Occipital lobe (tissue), 1 donor: ENCODE measurements at regions not wholly inside any gene's neighbourhood (a gene's known extent, or its start where the extent isn't known, plus 50 kb on each side); places are given as distances from the start of the nearest gene placed in this dataset.
A peak's percentile ranks its signal among the peaks of the same experiment; 100 is the strongest.

Experiments
- DNase-seq: peaks from one replicate; lab custom pipeline; 2025; lab: John Stamatoyannopoulos, UW

DNA sequence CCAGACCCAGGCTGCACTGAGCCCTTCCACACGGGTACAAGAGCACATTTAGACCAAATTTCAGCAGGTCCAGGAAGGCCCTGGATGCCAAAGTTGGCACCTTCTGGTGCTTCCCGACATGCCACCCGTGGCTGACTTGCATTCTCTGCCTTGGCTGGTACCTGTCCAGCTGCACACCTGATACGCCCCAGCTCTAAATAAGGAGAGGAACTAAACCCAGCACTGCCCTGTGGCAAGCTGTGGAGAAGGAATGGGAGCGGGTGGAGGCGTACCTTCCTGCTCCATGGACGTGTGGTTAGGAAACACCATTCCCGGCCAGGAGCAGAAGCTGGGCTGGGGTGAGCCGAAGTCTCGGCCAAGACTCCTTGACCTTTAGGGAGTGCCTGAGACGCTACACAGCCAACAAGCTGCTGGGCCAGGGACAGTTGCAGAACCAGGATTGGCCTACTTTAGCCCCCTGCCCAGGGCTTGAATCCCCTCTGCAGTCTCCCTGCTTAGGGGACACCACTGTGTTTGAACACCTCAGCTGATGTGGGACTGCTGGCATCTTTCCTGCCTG is 86.5 kb upstream of the TAF1B start:
- DNase-seq: no peak

DNA sequence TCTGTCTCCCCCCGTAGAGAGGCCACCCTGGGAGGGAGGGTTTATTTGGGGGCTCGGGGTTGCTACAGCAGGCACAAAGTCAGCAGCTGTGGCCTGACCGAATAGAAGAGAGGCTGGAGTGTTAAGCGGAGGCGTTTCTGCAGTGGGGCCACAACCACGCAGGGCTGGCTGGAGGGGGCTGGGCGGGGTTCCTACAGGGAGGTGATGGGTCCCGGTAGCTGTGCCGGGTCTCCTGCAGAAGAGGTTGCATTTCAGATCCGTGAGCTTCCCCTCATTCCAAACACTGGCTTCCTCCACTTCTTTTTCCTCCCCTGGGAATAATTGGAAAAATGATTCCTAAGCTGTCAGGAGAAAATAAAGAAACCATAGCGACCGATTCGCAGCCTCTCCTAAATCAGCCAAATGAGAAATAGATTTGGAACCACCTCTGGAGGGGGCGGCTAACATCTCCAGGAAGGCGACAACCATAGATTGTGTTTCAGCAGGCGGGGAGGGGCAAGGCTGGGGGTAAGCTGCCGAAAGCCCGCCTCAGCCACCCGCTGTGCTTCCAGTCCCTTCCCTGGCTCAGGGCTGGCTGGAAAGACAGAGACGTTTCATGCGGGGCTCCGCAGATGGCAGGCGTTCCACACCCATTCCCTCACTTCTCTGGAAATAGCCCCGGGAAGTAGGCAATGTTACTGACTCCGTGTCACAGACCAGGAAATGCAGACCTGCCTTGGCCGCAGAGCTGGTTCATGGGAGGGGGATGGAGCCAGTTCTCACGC is 85.6 kb upstream of the TAF1B start:
- peak; percentile 32 for DNase-seq

DNA sequence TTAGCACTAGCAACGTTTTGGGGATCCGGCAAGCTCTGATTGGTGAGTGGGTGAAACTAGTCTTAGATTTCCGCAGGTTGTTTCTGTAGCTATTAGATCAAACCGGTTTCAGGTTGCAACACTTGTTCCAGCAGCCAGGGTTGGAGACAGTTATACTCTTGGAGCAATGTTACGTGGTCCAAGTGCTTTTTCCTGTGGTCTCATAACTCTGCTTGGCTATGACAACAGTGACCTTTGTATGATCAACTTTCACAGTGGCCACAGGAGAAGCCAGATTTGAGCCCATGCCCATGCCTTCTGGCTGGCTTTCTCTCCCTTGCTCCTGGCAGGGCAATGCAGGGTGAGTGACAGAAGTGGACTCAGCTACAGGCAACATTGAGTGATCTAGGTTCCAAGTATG is 84.5 kb upstream of the TAF1B start:
- no peak for DNase-seq

DNA sequence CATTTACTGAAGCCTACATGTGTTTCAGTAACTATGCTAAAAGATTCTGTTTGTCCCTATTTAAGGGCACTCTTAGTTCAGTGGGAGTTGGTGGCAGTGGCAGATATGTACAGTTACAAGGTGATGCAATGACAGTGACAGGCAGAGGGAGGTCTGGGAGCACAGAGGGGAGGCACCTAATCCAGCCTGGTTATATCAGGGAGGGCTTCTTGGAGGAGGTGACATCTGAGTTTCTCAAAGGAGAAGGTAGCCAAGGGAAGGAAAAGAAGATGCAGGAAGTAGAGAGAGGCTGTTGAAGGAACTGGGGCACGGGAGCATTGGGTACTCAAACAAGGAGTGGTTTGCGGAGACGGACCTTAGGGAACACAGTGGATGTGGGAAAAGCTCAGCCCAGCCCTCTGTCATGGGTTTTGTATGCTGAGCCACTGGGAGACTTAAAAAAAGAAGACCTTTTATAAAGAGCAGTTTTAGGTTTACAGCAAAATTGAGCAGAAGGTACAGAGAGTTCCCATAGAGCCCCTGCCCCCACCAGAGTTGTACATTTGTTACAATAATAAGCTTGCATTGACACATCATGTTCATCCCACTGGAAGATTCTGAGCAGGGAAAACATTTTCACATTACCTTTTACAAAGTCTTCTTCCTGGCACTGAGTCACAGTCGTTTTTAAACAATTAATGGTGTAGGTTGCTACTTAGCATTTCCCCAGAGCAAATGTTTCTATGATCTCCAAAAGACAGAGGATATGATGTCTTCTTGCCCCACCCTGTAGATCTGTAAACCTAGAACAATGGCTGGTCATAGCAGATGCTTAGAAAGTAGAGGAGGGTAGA is 83.0 kb upstream of the TAF1B start:
- no peak for DNase-seq

DNA sequence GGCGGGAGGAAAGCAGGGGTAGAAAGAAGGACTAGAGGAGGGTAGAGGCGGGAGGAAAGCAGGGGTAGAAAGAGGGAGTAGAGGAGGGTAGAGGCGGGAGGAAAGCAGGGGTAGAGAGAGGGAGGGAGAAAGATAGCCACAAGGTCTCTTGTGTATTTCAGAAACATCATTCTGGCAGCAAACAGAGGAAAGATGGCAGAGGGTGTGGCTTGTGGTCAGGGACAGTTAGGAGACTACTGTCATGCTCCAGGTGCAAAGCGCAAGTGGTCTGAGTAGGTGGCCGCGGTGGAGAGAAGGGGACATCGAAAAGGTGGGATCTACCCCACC is 82.4 kb upstream of the TAF1B start:
- no peak for DNase-seq

DNA sequence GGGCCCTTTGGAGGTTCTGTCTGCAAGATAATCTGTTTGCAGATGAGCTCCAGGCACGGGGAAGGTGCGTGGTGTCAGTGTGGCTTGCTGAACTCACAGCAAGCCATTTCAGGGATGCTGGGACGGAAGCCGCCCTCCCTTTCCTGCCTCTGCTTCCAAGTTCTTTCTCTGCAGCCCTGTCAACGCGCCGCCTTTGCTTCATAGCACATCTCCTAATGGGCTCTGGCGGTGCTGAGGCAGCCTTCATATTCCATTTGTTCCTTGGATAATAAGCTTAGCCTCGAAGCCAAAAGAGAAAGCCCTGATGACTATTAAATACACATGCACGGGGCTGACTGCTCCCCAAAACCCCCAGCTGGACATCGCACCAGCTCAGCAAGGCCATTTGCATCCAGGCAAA is 81.7 kb upstream of the TAF1B start:
- peak; percentile 24 for DNase-seq

DNA sequence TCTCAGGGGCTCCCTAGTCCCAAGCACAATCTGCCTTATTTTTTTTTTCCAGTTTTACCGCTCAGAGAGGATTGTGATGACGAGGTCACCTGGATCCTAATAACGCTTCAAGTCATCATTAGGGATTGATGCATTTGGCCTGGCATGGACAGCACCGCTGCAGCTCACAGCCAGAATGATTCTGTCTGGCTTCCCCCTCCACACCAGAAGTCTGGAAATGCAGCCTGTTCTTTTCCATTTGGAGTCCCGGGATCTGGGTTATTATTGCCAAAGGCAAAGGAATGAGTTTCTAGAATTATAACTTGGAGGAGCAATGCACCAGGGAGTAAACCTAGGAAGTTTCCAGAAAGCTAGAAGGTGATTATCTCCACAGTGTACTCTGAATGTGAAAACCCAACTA is 81.1 kb upstream of the TAF1B start:
- DNase-seq: no peak

DNA sequence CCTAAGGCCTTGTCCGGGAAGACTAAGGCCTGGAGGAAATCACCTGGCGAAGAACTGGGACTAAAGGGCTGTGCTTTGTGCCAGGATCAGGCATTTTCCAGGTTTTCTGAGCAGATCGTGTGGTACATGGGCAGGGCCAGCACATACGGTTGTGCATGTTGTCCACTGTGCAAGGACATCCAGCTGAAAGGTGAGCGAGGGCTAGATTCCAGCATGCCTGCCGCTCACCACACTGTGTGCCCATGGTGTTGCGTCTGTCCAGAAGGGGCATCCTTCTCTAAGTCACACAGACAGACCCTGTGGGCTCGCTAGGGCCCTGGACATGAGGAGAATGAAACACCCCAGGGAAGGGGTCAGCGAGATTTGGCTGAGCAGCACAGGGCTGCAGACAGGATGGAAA is 80.3 kb upstream of the TAF1B start:
- DNase-seq: no peak

DNA sequence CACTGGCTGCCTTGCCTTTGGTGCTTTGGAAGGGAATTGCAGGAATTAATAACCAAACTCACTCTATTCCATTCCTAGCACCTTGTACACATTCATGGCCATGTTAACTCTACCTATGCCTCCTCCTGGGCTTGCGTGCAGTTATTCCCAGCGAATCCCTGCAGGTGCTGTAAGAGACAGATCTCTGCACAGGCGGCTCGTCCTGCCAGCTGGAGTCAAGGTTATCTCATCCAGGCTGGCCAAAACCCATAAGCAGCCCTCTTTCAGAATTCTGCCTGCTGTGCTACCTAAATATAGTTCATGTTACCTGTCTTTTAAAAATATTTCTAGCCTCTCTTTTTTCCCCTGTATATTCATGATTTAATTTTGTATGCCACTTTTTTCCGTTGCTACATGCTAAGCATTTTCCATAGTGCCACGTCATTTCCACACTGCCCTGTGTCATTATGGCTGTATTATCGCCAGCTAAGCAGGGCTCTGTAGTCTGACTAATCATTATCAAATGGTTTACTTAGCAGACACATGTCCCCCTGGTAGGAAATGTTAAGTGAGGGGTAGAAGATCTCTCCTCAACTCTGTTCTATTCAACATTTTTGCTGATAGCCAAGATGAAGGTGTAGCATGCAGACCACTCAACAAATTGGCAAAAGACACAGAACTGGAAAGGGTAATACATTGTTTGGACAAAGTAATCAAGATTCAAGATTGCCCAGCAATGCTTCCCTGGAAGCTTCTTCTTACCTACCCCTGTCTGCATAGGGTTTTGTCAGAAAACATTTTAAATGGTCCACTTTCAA is 79.7 kb upstream of the TAF1B start:
- DNase-seq: no peak

DNA sequence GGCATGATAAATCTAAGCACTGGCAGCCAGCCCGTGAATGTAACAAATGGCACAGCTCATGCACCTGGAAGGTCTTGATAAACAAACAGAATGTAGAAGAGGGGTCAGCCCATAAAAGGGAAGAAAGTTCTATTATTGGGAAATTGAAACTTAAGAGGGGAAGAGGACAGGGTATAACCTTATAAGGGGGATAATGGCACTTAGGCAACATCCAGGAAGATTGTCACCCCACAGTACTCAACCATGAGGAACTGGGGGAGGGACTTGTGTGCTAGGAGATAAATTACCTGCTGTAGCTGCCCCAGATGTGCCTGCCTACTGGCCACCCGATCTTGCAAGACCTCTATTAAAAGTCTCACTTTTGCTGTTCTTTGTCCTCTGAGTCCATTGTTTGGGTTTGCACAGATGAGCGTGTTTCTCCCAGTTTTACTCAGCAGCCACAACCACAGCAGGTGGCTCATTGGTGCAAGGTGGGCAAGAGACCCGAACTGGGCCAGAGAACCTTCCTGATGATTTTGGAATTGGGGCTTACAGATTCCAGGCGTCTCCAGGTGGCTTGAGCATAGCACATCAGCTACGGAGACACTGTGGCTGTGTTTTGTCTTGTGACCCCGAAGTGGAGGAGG is 79.0 kb upstream of the TAF1B start:
- DNase-seq: no peak

DNA sequence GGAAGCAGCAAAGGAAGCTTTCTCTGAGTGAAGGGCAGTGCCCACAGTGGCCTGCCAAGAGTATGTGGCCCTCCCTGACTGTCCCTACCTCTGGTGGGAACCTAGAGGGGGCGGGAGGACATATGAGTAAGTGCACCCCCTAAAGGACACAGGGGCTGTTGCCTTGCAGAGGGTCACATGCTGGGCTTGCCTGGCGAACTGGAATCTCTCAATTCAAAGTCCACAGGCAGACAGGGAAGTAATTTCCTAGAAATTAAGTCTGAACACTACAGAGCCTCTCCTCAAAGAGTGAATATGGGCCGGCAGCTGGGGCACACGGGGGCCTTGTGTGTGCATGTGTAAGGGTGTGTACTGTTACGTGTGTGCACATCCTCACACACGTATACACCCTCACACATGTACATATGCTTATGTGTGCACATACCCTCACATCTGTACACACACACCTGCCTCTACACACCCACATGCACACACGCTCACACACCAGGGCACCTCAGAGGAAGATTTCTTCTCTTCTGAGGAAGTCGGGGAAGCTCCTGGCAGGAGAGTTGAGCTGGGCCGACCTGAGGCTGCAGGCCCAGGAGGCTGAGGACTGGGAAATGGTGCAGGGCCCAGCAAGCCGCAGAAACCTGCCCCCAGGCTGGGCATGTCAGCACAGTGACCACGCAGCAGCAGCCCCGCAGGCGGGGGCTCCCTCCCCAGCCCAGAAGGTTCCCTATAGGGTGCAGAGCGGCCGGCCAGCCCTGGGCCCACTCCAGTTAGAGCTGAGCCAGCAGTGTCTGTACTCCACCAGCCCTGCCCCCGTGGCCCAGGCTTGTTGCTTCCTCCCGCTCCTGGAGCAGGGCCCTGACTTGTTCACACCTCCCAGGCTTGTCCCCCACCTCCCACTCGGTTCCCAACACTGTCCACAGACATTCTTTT is 77.4 kb upstream of the TAF1B start:
- peak; percentile 42 for DNase-seq

DNA sequence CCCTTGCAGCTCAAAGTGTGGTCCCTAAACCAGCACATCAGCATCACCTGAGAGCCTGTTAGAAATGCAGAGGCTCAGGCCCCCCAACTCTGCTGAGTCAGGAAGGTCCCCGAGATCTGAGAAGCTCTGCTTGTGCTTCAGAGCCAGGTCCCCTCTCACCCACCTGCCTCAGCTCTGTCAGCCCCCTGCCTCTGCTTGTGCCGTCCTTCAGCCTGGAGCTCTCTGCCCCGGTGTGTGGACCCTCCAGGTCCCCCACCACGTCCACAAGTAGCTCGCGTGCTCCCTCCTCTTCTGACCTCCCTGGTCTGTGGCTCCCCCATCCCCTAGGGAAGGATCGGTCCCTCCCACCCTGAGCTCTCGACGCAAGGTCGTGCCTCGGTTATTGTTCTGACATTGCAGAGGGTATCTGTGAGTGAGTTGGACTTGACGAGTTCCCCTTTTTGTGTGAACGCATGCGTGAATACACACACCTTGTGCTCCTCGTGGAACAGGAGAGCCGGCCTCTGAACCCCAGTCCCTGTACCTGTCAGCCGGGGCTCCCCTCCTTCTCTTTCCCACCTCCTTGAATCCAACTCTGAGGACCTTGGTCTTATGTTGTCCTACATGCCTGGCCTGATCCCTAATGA is 75.5 kb upstream of the TAF1B start:
- no peak for DNase-seq

DNA sequence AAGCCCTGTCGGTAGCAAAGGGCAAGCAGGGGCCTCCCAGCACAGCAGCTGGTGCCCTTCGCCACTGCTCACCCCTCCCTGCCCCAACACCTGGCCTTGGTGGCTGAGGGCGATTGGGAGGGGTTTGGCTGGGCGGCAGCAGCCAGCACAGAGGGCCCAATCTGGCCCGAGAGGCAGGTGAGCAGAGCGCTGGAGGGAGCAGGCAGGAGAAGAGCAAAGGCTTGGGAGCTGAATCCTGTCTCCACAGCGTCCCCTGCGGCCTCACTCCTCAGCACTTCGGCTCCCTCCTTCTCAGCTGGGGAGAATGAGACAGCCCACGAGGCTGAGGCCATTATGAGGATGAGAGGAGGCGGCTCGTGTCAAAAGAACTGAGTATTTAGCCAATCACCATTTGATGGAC is 74.9 kb upstream of the TAF1B start:
- DNase-seq: no peak

DNA sequence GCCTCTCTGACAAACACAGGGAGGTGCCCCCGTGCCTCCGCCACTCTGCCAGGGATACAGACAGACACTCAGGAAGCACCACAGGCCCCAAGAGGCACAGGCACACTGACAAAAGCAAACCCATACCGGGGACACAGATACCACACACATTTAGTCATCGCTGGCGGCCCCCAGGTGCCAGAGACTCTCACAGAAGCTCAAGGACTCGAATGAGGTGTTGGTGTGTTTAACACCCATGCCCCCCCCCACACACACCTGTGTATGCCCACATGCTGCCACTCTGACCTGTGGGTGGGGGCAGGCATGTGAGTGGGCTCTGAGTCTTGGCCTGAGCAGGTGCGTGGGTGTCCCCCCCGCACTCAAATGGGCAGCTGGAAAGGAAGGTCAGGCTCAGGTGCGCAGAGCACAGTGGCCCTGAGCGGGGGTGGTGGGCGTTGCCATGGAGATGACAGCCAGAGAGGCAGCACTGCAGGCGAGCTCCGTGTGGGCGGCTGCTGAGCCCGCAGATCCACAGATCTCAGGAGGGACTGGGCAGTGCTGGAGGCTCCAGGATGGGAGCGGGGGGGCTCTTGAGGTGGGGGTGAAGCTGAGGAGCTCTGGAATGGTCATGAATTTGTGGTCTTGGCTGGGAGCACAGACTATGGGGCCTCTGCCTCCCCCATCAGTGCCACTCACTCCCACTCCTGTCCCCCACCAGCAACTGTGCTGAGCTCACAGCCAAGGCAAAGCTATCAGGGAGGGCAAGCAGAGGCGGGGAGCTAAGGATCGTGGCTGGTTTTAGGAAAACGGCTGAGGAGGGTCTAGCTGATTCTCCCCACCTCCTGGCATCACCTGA is 73.9 kb upstream of the TAF1B start:
- DNase-seq: peak; percentile 39

DNA sequence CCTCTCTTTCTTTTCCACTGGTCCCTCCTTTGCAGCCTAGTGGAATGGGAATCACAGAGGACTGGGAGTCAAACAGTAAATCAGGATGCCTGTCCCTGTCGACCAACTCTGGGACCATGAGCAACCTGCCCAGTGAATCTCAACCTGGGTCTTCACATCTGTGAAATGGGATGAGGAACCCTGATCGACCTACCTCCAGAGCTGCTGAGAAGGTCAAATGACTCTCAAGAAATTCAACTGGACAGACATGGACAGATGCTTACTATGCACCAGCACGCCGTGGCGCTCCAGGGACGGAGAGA is 73.3 kb upstream of the TAF1B start:
- no peak for DNase-seq

DNA sequence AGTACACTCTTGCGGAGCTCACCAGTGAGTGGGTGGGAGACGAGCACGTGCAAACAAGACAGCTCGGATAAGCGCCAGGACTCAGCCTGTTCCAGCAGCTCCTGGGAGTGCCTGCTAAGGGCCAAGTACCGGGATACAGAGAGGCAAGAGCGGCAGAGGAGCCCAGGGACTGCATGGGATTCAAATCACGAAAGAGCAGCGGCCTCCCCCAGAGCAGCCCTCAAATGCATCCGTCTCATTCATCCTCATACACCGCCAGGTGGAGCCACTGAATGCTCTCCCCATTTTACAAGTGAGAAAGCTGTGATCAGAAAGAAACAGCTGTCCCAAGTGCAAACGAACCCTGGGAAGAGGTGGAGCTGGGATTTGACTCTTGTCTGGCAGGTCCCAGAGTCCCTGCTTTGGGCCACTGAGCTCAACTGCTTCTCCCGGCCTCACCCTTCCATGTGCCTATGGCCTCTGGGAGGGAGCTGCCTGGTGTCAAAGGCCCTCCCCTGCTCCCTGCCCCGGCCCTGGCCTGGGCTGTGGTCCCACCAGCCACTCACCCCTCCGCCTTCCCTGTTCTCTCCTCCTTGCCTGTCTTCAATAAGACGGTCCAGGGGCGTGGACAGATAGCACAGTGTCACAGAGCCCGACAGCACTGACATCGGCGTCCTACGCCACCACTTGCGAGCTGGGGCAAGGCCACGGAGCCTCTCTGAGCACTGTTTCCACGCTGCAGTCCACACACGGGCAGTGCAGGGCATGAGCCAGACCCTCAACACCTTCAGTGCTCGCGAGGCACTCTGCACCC is 72.8 kb upstream of the TAF1B start:
- DNase-seq: peak; percentile 85

DNA sequence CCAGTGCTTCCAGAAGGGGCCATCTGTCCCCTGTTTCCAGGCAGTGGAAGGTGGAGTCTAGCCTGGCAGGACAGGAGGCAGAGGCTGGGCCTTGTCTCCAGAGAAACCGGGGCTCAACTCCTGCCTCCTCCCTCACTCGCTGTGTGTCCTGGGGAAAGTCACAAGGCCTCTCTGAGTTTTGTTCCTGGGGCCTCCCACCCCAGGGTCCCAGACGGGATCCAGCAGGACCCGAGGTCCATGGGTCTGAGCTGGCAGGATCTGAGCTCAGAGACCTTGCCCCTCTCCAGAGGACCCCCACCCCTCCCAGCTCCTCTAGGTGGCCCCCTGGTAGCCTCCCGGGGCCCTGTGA is 72.2 kb upstream of the TAF1B start:
- no peak for DNase-seq

DNA sequence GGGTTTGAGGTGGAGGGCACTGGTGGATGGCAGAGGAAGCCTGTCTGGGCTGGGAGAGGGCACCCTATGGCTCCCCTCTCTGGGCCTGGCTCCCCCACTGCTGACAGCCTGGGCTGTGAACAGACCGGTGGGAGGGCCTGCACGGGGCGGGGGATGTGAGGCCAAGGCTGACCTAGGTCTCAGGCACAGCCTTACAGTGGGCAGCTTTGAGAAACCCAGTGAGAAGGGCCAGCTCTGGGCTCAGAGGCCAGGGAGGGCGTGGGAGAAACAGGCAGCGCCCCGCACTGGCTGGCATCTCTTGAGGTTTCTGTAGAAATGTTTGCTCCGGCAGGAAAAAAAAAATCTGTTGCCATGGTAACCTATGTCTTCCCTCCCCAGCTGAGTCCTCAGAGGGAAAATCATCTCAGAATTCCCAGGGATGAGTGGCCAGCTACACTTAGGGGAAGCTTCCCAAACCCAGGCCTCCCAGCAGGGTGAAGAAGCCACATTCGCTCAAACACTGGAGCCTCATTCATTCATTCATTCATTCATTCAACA is 71.7 kb upstream of the TAF1B start:
- DNase-seq: peak; percentile 30
